NCI-H345 treated with DMSO at 0.1 percent for 48 hours (cell line): ENCODE measurements at regions not wholly inside any gene's neighbourhood (a gene's known extent, or its start where the extent isn't known, plus 50 kb on each side); places are given as distances from the start of the nearest gene placed in this dataset.
"Not testable (repeated sequence)": the region's sequence is repeated elsewhere in the genome, so short reads cannot be mapped to it uniquely, and the experiment has no call there.

Experiments
- DNase-seq: peaks from one replicate; lab custom pipeline; 2025; ENCODE audit not compliant: unreplicated experiment; lab: John Stamatoyannopoulos, UW

- no peak for DNase-seq
Observed at GRCh38 chr4:179624768-179625181, 2182.5 kb upstream of the AGA start.

GRCh38 chr4:179625406-179625805 lies 2183.2 kb upstream of the AGA start:
- DNase-seq: no peak

GRCh38 chr4:179626687-179627086 lies 2184.4 kb upstream of the AGA start:
- DNase-seq: no peak

- no peak for DNase-seq
Observed at GRCh38 chr4:179631321-179631720, 2189.1 kb upstream of the AGA start.

GRCh38 chr4:179634862-179635261 lies 2192.6 kb upstream of the AGA start:
- no peak for DNase-seq

GRCh38 chr4:179662522-179662921 lies 2220.3 kb upstream of the AGA start:
- no peak for DNase-seq

GRCh38 chr4:179663641-179664429 lies 2221.6 kb upstream of the AGA start:
- DNase-seq: no peak

- DNase-seq: no peak
Observed at GRCh38 chr4:179664430-179665027, 2222.3 kb upstream of the AGA start.

- DNase-seq: no peak
Observed at GRCh38 chr4:179666226-179666625, 2224.0 kb upstream of the AGA start.

GRCh38 chr4:179671609-179672008 lies 2229.4 kb upstream of the AGA start:
- no peak for DNase-seq

- no peak for DNase-seq
Observed at GRCh38 chr4:179678093-179678814, 2236.0 kb upstream of the AGA start.

- DNase-seq: not testable (repeated sequence)
Observed at GRCh38 chr4:179683661-179684060, 2241.4 kb upstream of the AGA start.

GRCh38 chr4:179692222-179692621 lies 2250.0 kb upstream of the AGA start:
- no peak for DNase-seq

GRCh38 chr4:179695175-179695574 lies 2252.9 kb upstream of the AGA start:
- DNase-seq: no peak

GRCh38 chr4:179698321-179698720 lies 2256.1 kb upstream of the AGA start:
- no peak for DNase-seq

- DNase-seq: no peak
Observed at GRCh38 chr4:179709961-179710624, 2267.9 kb upstream of the AGA start.

GRCh38 chr4:179719766-179720450 lies 2277.7 kb upstream of the AGA start:
- DNase-seq: no peak

GRCh38 chr4:179726491-179726890 lies 2284.3 kb upstream of the AGA start:
- DNase-seq: not testable (repeated sequence)

GRCh38 chr4:179728305-179728704 lies 2286.1 kb upstream of the AGA start:
- DNase-seq: no peak

GRCh38 chr4:179736820-179737219 lies 2294.6 kb upstream of the AGA start:
- not testable (repeated sequence) for DNase-seq

GRCh38 chr4:179738822-179739221 lies 2296.6 kb upstream of the AGA start:
- DNase-seq: no peak
